NCI-H510A treated with DMSO at 0.1 percent for 48 hours (cell line): ENCODE measurements at regions not wholly inside any gene's neighbourhood (a gene's known extent, or its start where the extent isn't known, plus 50 kb on each side); places are given as distances from the start of the nearest gene placed in this dataset.
"Not testable (repeated sequence)": the region's sequence is repeated elsewhere in the genome, so short reads cannot be mapped to it uniquely, and the experiment has no call there.

Experiments
- DNase-seq: peaks from one replicate; lab custom pipeline; 2025; lab: John Stamatoyannopoulos, UW

DNA sequence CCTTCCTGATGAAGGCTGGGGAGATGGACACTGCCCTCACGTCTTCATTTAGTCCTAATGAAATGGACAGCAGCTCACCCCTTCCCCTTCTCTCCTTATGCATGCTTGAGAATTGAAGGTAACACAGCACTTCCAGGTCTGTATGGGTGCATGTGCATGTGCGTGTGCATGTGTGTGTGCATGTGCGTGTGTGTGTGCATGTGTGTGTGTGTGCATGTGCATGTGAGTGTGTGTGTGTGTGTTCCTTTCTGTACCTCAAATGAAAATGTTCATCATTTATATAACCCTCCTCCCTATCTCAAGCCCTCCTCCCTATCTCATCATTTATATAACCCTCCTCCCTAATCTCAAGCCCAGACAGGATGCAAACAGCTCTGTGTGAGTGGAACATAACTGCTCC lies 444.8 kb downstream of the MAT2B start:
- no peak for DNase-seq

DNA sequence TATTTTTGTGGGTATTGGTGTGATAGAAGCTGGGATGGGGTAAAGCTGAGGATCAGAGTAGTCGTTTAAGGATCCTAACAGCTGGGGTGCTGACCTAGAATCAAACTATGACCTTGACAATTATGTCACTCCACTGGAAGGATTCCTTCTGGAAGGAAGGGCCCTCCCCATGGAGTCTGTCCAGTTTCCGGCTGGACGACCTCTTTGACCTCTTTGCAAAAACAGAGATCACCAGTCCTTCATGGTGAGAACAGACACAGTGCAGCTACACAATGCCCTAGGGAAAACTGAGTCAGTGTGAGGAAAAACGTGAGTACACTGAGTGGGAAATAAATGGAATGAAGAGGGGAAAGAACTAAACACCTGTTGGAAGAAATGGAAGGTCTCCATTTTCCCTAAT lies 445.6 kb downstream of the MAT2B start:
- no peak for DNase-seq

DNA sequence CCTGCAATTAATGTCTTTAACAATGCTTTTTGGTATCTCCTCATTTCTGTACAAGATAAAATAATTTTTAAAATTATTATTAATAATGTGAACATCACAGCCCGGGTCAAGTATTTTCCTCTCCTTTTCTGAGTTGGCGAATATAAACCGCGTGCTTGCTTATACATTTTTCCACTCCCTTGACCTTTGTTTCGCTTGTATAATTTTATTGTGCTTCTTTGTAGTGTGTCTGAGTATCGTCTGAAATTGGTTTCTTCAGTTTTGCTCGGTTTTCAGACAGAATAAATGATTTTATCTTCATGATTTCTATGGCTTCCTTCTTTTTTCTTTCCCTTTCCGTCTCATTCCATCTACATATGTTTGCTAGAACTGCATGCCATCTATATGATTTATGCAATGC lies 448.5 kb downstream of the MAT2B start:
- no peak for DNase-seq

DNA sequence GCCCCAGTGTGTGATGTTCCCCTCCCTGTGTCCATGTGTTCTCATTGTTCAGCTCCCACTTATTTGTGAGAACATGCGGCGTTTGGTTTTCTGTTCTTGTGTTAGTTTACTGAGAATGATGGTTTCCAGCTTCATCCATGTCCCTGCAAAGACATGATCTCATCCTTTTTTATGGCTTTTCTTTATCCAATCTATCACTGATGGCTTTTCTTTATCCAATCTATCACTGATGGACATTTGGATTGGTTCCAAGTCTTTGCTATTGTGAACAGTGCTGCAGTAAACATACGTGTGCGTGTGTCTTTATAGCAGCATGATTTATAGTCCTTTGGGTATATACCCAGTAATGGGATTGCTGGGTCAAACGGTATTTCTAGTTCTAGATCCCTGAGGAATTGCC lies 455.8 kb downstream of the MAT2B start:
- not testable (repeated sequence) for DNase-seq

DNA sequence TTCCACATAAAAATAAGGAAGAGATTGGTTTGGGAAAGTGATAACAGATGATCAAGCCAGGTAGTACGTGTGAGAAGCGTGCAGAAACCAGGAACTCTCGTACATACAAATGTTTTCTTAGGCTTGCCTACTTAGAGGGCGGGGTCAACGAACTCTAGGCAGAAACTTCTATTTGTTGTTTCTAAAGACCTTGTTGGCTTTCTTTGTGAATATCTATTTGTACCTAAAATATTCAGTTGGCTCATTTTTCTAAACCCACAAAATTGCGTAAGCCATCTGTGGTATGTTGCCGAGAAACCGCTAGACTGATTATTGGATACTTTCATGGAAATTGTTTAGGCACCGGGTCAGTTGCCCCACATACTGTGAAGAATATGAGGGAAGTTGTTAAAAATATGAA lies 458.5 kb downstream of the MAT2B start:
- DNase-seq = no peak

DNA sequence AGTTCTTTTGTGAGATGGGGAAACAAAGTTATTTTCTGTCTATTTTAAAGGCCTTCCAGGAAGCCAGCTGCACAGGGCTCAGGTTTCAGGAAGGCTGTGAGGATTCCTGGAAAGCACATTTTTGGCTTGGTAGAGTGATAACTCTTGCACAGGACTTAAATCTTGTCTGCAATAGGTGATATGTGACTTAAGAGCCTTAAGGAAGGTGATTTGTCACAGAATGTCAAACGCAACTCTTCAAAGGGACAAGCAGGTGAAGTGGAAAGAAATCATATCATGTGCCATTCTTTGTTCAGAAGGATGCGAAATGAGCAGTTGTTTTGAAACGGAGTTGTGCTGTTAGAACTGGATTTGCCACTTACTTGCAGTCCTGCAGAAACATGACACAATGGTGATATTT lies 459.3 kb downstream of the MAT2B start:
- DNase-seq = no peak

DNA sequence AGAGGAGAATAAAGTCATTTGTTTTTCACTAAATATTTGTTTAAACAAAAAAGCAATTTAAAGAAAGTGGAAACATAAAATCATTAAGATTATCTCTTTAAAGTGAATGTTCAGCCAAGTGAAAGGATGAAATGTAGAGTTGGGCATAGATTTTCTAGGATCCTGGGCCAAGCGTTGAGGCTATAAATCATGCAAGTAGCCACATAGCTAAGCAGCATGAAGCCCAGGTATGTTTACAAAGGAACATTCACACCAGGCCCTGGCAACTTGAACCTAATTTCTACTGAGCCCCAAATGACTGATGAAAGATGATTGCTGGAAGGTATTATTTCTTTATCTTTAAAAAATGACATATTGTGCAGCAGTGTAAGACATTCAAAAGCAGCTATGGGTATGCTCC lies 461.8 kb downstream of the MAT2B start:
- no peak for DNase-seq

DNA sequence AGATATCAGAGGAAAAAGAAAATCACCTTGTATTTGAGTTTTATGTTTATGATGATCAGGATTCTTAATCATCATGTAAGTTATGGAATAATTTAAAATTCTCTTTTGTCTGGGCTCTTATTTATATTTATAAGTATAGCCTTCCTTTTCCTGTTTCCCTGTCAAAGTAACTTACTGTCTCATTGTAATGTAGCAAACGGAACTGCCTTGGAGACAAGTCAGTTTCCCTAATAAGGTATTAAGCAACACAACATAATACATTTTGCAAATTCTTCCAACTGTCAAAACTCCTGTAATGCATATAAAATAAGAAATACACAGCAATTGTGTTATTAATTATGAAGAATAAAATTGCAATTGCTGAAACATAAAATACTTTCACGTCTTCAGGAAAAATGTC lies 463.2 kb downstream of the MAT2B start:
- no peak for DNase-seq

DNA sequence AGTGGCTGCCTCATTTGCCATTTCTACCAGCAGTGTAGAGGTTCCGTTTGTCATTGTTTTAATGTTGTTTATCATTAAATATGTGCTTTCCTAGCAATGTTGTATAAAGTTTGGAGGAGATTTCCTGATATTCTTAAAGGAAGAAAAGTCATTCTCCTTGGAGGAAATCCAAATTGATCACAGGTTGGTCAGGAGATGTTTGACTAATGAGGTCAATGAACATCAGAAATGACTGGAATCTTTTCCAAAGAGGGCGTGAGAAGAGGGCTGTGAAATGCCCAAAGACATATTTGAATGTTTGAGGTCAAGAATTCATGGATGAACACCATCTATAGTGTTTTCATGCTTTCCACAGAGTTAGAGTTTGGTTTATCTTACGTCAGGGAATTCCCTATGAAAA lies 471.3 kb downstream of the MAT2B start:
- DNase-seq = no peak

DNA sequence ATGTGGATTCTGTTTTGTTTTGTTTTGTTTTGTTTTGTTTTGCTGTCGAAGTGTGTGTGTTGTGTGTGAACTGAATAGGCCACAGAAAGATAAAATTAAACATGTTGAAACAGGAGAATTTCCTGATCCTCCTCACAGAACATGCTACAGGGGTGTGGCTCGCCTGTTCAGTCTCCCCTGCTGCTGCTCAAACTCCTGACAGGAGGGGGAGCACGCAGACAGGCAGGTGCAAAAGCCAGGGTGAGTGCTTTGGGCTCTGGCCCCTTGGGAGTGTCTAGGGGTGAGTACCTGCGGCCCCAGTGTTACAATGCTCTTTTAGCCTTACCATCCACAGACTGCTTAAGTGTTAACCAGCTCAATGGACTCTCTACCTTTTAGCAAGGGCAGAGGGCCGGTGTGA lies 473.5 kb downstream of the MAT2B start:
- DNase-seq = no peak

DNA sequence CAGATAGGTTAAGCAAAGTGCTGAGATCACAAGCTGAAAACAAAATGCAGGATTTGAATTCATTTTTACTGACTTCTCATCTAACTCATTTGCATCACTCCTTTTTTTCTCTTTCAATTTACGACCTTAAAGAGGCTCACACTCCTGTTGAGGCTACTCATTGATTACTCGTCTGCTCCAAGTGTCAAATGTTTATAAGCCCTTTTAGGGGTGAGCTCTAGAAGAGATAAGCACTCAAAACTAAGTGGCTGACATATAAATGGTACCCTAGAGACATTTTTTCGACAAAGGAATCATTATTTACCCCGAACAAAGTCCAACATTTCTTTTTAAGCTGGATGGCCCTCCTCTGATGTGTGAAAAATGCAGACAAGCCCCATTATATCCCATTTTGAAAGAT lies 483.1 kb downstream of the MAT2B start:
- no peak for DNase-seq

DNA sequence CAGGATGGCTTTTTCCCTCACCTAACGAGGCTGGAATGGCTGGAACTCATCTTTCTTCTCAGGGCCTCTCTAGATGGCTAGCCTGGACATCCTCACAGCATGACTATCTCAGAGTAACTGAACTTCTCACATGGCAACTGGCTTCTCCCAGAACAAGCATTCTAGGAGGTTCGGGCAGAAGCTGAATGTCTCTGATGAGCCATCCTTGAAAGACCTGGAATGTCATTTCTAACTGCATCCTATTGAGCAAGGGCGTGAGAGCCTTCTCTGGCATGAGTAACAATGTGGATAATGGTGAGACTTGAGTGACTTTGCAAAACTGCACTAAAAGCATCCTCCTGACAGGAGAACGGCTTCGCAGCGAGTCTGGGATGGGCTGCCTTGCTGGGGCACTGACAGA lies 487.7 kb downstream of the MAT2B start:
- DNase-seq = no peak

DNA sequence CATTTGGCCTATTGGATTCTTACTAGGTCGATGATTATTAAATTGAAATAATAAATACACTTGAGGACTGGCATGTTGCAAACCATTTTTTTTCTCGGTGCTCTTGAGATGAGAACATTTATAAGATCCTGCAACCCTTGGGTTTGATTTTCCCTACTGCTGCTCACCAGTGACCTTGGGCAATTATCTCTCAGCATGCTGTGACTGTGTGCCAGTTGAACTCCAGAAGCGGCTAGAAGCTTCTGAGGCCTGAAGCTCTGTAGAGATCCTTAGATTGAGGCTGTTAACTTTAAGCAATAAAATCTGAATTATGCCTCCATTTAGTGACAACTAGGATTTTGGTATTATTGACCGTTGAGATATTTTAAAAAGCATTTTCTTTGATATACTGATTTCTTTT lies 489.8 kb downstream of the MAT2B start:
- DNase-seq = no peak

DNA sequence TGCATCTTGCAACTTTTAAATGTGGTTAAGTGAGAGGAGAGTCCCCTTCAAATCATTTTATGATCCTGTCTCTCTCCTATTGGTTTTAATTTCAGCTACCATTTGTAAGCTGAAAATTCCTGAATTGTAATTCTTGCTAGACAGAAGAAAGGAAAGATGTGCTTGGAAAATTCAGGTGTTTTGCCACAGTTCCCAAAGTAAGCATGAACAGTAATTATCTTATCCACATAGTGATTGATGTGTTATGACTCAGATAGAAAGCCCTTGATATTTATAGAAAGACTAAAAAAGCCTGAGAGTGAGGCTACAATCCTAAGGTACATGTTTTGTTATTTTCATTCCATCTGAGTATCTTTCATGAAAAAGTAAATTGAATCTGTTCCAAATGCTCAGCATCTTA lies 492.5 kb downstream of the MAT2B start:
- DNase-seq = no peak

DNA sequence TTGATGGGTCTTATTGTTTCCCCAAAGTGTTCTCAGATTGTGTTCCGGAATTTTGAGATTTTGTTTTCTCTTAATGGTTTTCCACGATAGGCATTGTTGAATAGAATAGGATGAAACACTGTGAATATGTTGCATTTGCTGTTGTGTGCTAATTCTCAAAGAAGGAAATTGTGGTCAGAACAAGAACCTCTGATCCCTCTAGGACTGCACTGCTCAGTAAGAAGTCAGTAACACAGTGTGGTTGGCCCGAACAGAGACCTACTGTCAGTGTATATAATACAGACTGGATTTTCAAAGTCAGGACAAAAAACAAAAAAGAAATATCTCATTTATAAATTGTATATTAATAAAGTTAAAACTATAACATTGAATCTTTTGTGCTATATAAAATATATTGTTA lies 494.8 kb downstream of the MAT2B start:
- DNase-seq = no peak

DNA sequence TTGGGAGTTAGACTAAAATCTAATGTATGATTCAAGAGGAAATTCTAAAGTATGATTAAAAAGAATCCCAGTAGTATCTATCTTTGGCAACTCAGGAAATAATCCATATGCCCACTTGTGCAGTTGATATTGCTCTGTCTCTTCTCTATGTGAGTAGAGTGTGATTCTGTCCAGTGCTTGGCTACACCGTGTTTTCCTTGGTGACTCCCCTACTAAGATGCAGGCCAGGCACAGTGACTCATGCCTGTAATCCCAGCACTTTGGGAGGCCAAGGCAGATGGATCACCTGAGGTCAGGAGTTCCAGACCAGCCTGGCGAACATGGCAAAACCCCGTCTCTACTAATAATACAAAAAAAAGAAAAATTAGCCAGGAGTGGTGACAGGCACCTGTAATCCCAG lies 495.4 kb downstream of the MAT2B start:
- DNase-seq = no peak

DNA sequence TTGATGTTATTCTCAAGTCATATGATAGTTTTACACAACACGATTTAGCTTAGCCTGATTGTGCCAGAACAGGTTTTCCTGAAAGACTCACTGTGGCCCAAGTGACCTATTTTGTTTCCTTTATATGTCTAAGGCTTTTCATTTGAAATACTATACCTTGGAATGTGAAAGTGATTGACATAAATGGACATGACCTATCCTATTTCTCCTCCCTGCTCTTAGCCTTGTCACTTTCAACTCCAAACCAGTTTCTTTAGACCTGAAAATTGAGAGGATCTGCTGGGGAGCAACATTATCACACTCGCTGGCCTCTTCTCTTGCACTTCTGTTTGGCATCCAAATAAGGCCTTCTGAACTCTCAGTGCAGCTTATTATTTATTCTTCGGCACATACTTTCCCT lies 496.8 kb downstream of the MAT2B start:
- DNase-seq = no peak

DNA sequence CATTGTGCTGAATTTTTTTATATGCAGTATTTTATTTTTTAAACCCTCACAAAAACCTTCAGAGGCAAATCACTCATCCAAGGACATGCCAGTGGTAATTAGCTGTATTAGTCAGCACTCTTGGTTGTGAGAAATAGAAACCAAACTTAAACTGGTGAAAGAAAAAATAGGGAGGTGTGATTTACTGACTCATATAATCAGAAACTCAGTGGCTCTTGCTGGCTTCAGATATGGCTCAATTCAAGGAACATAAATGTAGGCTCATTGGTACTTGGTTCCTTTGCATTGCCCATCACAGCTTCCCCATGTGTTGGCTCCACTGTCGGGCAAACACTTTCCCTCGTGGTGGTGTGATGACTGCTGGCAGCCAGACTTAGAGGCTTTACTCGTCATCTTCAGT lies 497.2 kb downstream of the MAT2B start:
- no peak for DNase-seq

DNA sequence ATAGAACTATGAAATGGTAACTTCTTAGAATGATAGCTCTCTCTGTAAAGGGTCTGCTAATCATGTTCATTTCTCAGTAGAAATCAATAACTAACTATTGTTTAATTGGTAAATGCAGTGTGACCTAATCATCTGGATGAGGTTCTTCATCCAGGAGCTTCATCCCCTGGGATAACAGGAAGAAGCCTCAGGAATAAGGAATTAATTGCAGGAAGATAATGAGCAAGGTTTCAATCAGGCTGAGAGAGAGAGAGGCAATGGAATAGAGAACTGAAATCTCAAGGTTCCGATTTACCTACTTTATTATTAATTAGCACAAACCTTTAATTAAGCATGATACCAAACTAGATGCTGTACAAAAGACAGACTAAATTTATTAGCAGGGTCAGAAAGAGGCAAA lies 499.7 kb downstream of the MAT2B start:
- DNase-seq = no peak

DNA sequence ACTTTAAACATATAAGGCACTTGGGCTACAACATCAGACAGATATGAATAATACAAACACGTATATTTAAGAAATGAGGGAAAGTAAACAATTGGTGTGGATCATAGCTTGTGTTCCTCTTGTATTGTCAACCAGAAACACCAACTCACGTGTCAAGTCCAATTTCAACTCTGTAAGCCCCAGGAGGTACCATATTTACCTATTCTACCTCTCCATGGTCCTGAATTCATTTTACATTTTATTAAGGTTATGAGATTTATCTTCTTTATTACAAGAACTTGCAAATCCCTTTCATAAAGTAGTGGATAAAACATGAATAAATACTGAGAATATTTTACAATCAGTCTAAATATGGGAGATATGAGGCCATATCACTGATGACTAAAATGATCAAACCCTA lies 501.6 kb downstream of the MAT2B start:
- no peak for DNase-seq

DNA sequence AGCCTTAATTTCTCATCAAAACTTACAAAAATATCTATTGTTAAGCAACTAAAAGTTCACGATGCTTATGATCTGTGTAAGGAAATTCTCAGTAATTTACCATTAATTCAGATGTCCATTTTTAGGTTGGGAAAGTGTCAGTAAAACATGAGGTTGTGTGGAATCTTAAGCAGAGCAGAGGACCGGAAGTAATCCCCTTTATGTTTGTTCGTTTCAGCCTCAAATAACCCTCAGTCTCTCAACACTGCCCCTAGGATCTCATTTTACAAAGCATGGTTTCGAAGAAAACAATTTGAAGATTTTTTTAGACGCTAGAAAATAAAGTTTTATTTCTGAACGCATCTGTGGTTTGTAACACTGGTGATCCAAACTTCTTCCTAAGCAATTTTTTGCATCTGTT lies 504.2 kb downstream of the MAT2B start:
- DNase-seq = no peak

DNA sequence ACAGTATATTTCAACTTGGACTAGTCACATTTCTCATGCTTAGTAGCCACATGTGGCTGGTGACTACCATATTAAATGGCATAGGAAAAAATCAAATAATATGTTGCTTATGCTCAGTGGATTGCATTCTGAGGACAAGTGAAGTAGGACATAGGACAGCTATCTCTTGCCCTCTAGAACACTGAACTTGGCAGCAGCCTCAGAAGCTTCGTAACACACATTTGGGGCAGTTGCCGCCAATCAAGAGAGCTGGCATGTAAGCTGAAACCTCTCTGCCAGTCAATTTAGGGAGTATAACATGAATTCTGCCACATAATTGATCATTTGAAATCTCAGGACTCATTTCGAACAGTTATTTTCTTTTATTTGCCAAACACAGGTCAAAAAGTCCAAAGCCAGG lies 505.5 kb downstream of the MAT2B start:
- no peak for DNase-seq

DNA sequence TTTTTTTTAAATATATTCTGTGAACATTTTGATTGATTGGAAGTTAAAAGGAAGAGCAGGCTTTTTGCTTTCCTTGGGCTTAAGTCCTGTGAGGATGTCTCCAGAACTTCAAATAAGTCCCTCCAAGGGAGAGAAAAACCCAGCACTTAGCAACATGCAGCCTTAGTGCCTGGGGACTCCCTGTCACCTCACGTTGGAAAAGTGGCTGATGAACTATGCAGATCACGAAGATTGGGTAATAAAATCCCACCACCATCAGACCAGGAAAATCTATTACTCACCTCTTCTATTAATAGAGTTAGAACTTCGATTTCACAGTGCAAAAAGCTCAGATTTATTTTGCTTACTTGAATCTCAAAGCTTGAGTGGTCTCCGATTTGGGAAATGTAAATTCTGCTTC lies 507.0 kb downstream of the MAT2B start:
- no peak for DNase-seq

DNA sequence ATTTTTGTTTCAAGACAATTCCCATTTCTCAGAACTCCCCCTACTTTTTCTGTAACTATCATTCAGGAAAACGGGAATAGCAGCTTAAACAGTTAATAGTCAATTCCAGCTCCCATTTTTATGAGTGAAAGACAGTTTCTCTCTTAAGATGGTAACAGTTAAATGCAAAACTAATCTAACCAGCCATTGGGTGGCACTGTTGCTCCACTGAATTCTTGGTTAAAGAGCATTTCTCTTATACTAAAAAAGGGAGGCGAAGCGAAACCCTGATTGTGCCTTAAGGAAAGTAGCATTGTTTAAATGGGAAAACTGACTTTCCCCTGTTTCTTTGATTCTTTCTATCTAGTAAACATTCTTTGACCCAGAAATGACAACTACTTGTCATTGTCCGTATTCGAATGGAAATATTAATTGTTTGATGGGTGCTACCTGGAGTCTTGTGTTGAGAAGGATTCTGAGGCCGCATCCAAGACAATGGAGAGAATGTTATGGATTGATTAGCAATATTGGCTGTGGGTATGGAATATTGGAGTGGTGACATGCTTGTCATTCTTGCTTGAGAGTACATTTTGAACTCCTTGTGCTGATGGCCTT lies 507.8 kb downstream of the MAT2B start:
- peak; percentile 0 for DNase-seq

DNA sequence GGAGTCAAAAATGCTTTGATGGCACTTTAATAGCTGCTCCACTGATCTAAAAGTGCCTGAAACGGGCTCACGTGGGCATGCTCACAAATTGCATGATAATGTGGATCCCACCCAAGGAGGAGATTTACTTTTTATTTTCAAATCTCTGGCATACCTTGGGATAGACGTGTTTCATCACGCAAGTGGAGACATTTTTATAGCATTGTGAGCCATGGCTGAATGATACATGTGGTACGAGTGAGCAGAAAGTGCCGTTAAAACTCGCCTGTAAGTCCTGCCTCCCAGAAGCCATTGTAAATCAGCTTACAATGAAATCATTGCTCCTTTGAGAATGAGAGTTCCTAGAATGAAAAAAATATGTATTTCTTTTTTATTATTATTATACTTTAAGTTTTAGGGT lies 514.7 kb downstream of the MAT2B start:
- no peak for DNase-seq
